GM19193 (cell line): ENCODE measurements at regions not wholly inside any gene's neighbourhood (a gene's known extent, or its start where the extent isn't known, plus 50 kb on each side); places are given as distances from the start of the nearest gene placed in this dataset.

Experiments used
- POLR2A ChIP-seq: IDR thresholded peaks from 4 replicates; pipeline ENCODE4 v1.6.1; 2011; ENCODE audit not compliant: insufficient read depth, insufficient read length; ENCODE audit errors: extremely low read depth

DNA sequence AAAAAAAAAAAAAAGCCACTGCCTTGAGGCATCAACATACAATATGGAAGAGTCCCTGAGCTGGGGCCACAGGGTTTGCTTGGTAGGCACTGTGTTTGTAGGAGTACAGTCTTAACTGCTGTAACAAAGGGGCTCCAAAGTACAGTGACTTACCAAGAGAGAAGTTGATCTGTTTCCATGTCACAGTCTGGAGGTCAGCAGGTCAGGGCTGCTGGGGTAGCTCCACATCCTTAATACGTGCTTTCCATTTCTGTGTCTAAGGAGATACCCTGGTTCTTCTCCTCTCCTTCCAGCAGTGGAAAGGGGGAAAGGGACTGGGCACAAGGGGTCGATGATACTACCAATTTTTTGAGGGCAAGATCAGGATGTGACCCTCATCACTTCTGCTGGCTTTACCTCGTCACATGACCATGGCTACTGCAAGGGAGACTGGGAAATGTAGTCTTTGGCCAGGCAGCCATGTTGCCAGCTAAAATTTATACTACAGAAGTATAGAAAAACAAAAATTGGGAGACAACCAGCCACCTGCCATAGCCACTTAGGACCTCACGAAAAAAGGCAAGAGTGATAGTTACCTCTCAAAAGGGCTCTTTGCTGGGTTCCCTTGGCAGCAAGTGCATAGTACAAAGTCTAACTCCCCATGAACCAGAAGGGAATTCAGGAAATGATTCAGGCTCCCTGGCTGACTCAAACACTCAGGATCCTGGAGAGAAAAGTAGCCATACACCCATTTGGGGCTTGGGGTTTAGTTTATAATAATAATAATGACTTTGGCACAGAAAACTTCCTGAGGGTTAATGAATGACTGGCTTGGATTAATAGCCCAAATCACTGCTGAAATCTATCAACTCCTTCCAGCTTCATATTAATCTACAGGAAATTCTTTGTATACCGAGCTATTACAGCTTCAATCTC, 52.7 kb upstream of the ATP5PO start:
- no peak for TF ChIP-seq POLR2A

DNA sequence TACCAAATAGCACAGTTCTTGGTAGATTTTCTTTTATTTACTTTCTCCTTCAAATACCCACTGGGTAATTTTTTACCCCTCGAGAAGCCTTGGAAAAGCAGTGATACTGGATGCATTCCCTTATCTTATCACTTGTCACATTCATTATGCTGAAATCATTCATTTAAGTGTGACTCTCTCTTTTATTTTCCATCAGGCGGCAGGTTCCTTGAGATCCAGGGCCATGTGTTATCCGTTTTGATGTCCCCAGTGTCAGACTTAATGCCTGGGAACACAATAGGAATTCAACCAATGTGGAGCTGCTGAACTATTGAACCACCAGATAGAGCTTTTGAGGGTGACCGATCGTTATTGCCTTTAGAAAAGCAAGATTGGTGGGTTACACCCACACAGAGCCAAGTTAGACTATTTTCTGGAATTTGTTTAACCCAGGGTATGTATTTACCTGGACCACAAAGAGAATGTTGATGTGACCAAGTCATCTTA, 51.5 kb upstream of the ATP5PO start:
- TF ChIP-seq POLR2A, result no peak

DNA sequence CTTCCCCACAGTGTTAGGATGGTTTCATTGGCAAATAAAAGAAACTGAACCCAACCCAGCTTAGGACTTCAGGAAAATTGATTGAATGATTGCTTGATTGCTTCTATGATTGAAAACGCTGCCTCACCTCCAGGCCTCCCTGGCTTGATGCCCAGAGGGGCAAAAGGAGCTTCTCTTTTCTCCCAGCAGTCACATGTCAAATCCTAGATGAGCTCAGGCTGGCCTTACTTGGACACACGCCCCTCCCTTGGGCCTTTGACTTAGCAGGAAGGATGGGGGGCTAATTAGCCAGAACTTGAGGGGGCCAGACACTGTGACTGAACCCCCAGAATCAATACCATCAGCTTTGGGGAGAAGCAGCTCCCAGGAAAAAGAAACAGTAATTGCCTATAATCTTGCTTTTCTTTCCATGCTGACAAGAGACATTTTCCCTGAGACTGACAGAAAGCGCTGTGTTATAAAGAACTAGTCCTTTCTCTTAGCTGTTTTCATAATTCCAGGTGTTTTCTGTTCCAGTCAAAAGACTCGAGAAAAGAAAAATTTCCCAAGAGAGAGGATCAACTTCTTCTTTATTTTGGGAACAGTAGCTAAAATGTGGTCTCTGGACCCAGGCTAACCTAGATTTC, 50.8 kb upstream of the ATP5PO start:
- no peak for TF ChIP-seq POLR2A
